Prostate gland (tissue), 2 donors: ENCODE measurements at regions not wholly inside any gene's neighbourhood (a gene's known extent, or its start where the extent isn't known, plus 50 kb on each side); places are given as distances from the start of the nearest gene placed in this dataset.

Source experiments
- DNase-seq: peaks from one replicate; pipeline ENCODE4 v3.0.0-alpha.2; 2019; ENCODE audit warnings: low spot score
- H3K27ac ChIP-seq, 2 donors: fragments of 200-600 bp; sonication (generic); 2 replicates each; pipeline ENCODE4 v1.5.1; 2017 to 2019
- H3K27me3 ChIP-seq: fragments of 200-600 bp; sonication (generic); replicated peaks from 2 replicates; pipeline ENCODE4 v1.5.1; 2019; ENCODE audit not compliant: insufficient read depth
- H3K36me3 ChIP-seq, 2 donors: fragments of 200-600 bp; sonication (generic); 1 replicate in 1 of 2; 2 replicates in 1 of 2; pipeline versions ENCODE4 v1.5.1 to v1.8.1; 2017 to 2019
- H3K4me1 ChIP-seq: fragments of 200-600 bp; sonication (generic); replicated peaks from 2 replicates; pipeline ENCODE4 v1.5.1; 2019
- H3K4me3 ChIP-seq, 2 donors: fragments of 200-600 bp; sonication (generic); 2 replicates each; pipeline ENCODE4 v1.5.1; 2017 to 2019
- H3K9me3 ChIP-seq: fragments of 200-600 bp; sonication (generic); 2 replicates; pipeline ENCODE4 v1.5.1; 2017
- CTCF ChIP-seq, 4 experiments: fragments of 200-600 bp in 2 of 4; fragments of 450-650 bp in 2 of 4; sonication (generic) in 2 of 4; IDR thresholded peaks; 1 replicate in 3 of 4; 2 replicates in 1 of 4; pipeline ENCODE4 v1.5.1; 2016 to 2019; ENCODE audit warnings: antibody characterized with exemption in 4 of 4, mild to moderate bottlenecking in 2 of 4, moderate library complexity in 2 of 4
- POLR2A ChIP-seq: fragments of 450-650 bp; IDR thresholded peaks from one replicate; pipeline ENCODE4 v1.6.1; 2016; ENCODE audit warnings: antibody characterized with exemption, mild to moderate bottlenecking
- POLR2AphosphoS5 ChIP-seq: sonication (generic); formaldehyde crosslinking; IDR thresholded peaks from one replicate; pipeline ENCODE4 v1.6.1; 2017; ENCODE audit warnings: antibody characterized with exemption
- WGBS: methylation state at CpG from one replicate; pipeline ENCODE4 v1.1.5; 2018; 5-methylcytosine and 5-hydroxymethylcytosine counted together
- intact Hi-C: fragments of 100-400 bp; cut with DNase I; formaldehyde crosslinking; loops from one replicate; pipeline ENCODE4 v1.14.2; 2022

- DNase-seq = no peak
- H3K27me3 ChIP-seq = no peaks in the 10 kb centered on the region
- no peaks in the 10 kb centered on the region for H3K4me1 ChIP-seq
- H3K9me3 ChIP-seq = no peaks in the 10 kb centered on the region
- H3K36me3 ChIP-seq = no peaks in the 10 kb centered on the region
- H3K4me3 ChIP-seq = no peak overlapping the region
- intact Hi-C loops = no loop called here
- 64% methylated on average over 2 of the region's 2 CpGs for WGBS
- TF ChIP-seq CTCF (IDR thresholded peaks at IDR 0.05) (no peak), POLR2AphosphoS5 (no peak), POLR2A (no peak)
- H3K27ac ChIP-seq = no peak overlapping the region
Observed at GRCh38 chr14:51401272-51401671, 161.2 kb downstream of the TMX1 start.

GRCh38 chr14:51401756-51402155, 161.7 kb downstream of the TMX1 start:
- Histone ChIP-seq H3K27ac (no peak overlapping the region), H3K4me3 (no peak overlapping the region), H3K27me3 (no peaks in the 10 kb centered on the region), H3K4me1 (no peaks in the 10 kb centered on the region), H3K9me3 (no peaks in the 10 kb centered on the region), H3K36me3 (no peaks in the 10 kb centered on the region)
- intact Hi-C loops = no loop called here
- TF ChIP-seq POLR2AphosphoS5 (no peak), POLR2A (no peak), CTCF (IDR thresholded peaks at IDR 0.05) (no peak)
- DNase-seq = no peak
- WGBS = 65% methylated on average over 2 of the region's 2 CpGs

GRCh38 chr14:51410897-51411296, 170.8 kb downstream of the TMX1 start:
- intact Hi-C loops = no loop called here
- 54% methylated on average over 3 of the region's 3 CpGs for WGBS
- TF ChIP-seq CTCF (IDR thresholded peaks at IDR 0.05) (no peak), POLR2A (no peak), POLR2AphosphoS5 (no peak)
- no peak overlapping the region for H3K4me3 ChIP-seq
- no peaks in the 10 kb centered on the region for H3K9me3 ChIP-seq
- H3K27me3 ChIP-seq = no peaks in the 10 kb centered on the region
- DNase-seq = no peak
- H3K27ac ChIP-seq = no peak overlapping the region
- H3K4me1 ChIP-seq = no peaks in the 10 kb centered on the region
- H3K36me3 ChIP-seq = no peaks in the 10 kb centered on the region

GRCh38 chr14:51419685-51420084, 179.6 kb downstream of the TMX1 start:
- no peak overlapping the region for H3K4me3 ChIP-seq
- no peak for DNase-seq
- no peaks in the 10 kb centered on the region for H3K4me1 ChIP-seq
- no peak for TF ChIP-seq CTCF (IDR thresholded peaks at IDR 0.05)
- no peak for TF ChIP-seq POLR2AphosphoS5
- no peak for TF ChIP-seq POLR2A
- H3K9me3 ChIP-seq = no peaks in the 10 kb centered on the region
- intact Hi-C loops = no loop called here
- WGBS = 89% methylated on average over 7 of the region's 7 CpGs
- H3K27me3 ChIP-seq = no peaks in the 10 kb centered on the region
- no peaks in the 10 kb centered on the region for H3K36me3 ChIP-seq
- no peak overlapping the region for H3K27ac ChIP-seq

- 97% methylated on average over 3 of the region's 3 CpGs for whole genome bisulfite sequencing
- Histone ChIP-seq H3K27me3 (no peaks in the 10 kb centered on the region), H3K27ac (no peak overlapping the region), H3K4me3 (no peak overlapping the region), H3K4me1 (no peaks in the 10 kb centered on the region), H3K36me3 (no peaks in the 10 kb centered on the region), H3K9me3 (no peaks in the 10 kb centered on the region)
- no peak for DNase-seq
- TF ChIP-seq POLR2A = no peak
- TF ChIP-seq POLR2AphosphoS5 = no peak
- no peak for TF ChIP-seq CTCF (IDR thresholded peaks at IDR 0.05)
- intact Hi-C loops = no loop called here
Observed at GRCh38 chr14:51422704-51423103, 182.7 kb downstream of the TMX1 start.
